Panc1 (cell line): ENCODE measurements at regions not wholly inside any gene's neighbourhood (a gene's known extent, or its start where the extent isn't known, plus 50 kb on each side); places are given as distances from the start of the nearest gene placed in this dataset.

Experiments used
- ATAC-seq: fragments of 200-7000 bp; cut with Tn5 transposase; 2 replicates; pipeline ENCODE4 v1.9.1; 2020; ENCODE audit warnings: mild to moderate bottlenecking, moderate library complexity
- BruUV-seq: library from RNA; stranded (reverse); fragments of 400-500 nt; replicated peaks from 2 replicates; lab custom pipeline; 2021; lab: Mats Ljungman, UMichigan
- CTCF ChIA-PET: fragments of 300-600 bp; sonication (Branson Sonifier 250); formaldehyde crosslinking; loops from one replicate; lab custom pipeline; 2022; ENCODE audit warnings: antibody characterized with exemption; lab: Charles Lee
- POLR2A ChIA-PET: fragments of 300-600 bp; sonication (Branson Sonifier 250); formaldehyde crosslinking; loops from one replicate; lab custom pipeline; 2022; ENCODE audit warnings: antibody characterized with exemption; lab: Charles Lee
- DNase-seq: peaks from one replicate; pipeline ENCODE4 v3.0.0-alpha.2; 2010; ENCODE audit warnings: low read depth, low spot score
- H3K27ac ChIP-seq: 2 replicates; pipeline ENCODE4 v1.5.1; 2011; ENCODE audit warnings: mild to moderate bottlenecking, low read length, inconsistent platforms
- H3K27me3 ChIP-seq: fragments of 200-500 bp; sonication (Bioruptor generic); 2 replicates; pipeline ENCODE4 v1.6.0; 2014; ENCODE audit warnings: low read length, inconsistent platforms; ENCODE audit not compliant: control insufficient read depth, insufficient read depth
- H3K36me3 ChIP-seq: fragments of 200-500 bp; sonication (Bioruptor generic); 2 replicates; pipeline ENCODE4 v1.5.1; 2014; ENCODE audit warnings: inconsistent platforms, mild to moderate bottlenecking, low read length, moderate library complexity; ENCODE audit not compliant: control insufficient read depth, insufficient read depth
- H3K4me1 ChIP-seq: 2 replicates; pipeline ENCODE4 v1.5.1; 2011; ENCODE audit warnings: inconsistent platforms, mild to moderate bottlenecking, low read length, moderate library complexity; ENCODE audit not compliant: control insufficient read depth, insufficient read depth
- H3K4me3 ChIP-seq, 2 experiments: 2 replicates each; pipeline ENCODE4 v1.5.1; 2011 to 2012; ENCODE audit warnings: low read depth in 2 of 2, low read length in 2 of 2, mild to moderate bottlenecking in 2 of 2, inconsistent platforms in 1 of 2, moderate library complexity in 1 of 2
- H3K9me3 ChIP-seq: fragments of 200-500 bp; sonication (Bioruptor generic); 2 replicates; pipeline ENCODE4 v1.5.1; 2014; ENCODE audit warnings: low read depth, mild to moderate bottlenecking, inconsistent platforms, low read length, moderate library complexity; ENCODE audit not compliant: control insufficient read depth, insufficient read depth
- POLR2AphosphoS5 ChIP-seq: IDR thresholded peaks from 2 replicates; pipeline ENCODE4 v1.6.1; 2012; ENCODE audit warnings: mild to moderate bottlenecking, low read depth, low read length, moderate library complexity
- SIN3A ChIP-seq: IDR thresholded peaks from 2 replicates; pipeline ENCODE4 v1.6.1; 2012; ENCODE audit warnings: low read depth, mild to moderate bottlenecking, low read length, moderate library complexity, borderline replicate concordance; ENCODE audit not compliant: insufficient read depth
- TCF7L2 ChIP-seq: IDR thresholded peaks from 2 replicates; pipeline ENCODE4 v1.6.1; 2011; ENCODE audit warnings: mild to moderate bottlenecking, low read depth, low read length, inconsistent platforms
- in situ Hi-C: cut with HindIII; loops from 2 replicates; pipeline ENCODE4 v1.10.0; 2016; ENCODE audit warnings: low sequenced_read_pairs, low pct_unique_long_range_greater_than_20kb
- intact Hi-C: fragments of 100-400 bp; cut with micrococcal nuclease; formaldehyde crosslinking; loops from one replicate; pipeline ENCODE4 v1.10.0; 2022; ENCODE audit not compliant: unreplicated experiment
- TF ChIP-seq, protein P1 (sequence below), 2 experiments: IDR thresholded peaks; 2 replicates each; pipeline ENCODE4 v1.6.1; 2011 to 2012; ENCODE audit warnings: low read depth in 2 of 2, control low read depth in 1 of 2, low read length in 1 of 2, mild to moderate bottlenecking in 1 of 2, moderate library complexity in 1 of 2; ENCODE audit not compliant: insufficient read depth in 1 of 2
- TF ChIP-seq, protein P2 (sequence below): fragments of 450-650 bp; IDR thresholded peaks from 2 replicates; pipeline ENCODE4 v1.5.1; 2017; ENCODE audit warnings: mild to moderate bottlenecking

DNA sequence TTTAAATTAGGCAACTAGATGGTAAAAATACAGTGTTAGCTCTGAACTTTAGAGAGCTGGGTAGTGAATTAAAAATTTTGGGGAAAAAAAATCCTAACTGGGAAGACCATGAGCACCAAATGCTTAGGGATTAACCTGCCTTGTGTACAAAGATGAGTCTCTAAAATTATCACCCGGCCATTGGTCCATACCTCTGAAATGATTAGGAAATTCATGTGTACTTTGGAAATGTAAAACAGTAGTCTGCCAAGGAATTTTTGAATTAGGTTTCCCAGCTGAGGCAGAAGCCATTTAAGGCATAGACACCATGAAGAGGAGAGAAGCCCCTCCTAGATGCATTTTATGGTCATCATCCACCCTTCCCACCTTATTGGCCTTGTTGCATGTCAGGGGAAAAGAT lies 670.5 kb upstream of the SALL1 start:
- H3K9me3 ChIP-seq = no peaks in the 10 kb centered on the region
- no peak overlapping the region for H3K27ac ChIP-seq
- POLR2A ChIA-PET = no interaction called here
- H3K36me3 ChIP-seq = no peaks in the 10 kb centered on the region
- intact Hi-C loops (loop anchor here (5.0 kb wide), 1 partner anchor 161 kb away; no protein-coding TSS in a partner anchor), in situ Hi-C loops (no loop called here)
- no TSS peak for BruUV-seq
- CTCF ChIA-PET = no interaction called here
- no peak for ATAC-seq
- H3K4me3 ChIP-seq = no peak overlapping the region
- no peaks in the 10 kb centered on the region for H3K4me1 ChIP-seq
- no peak for DNase-seq
- TF ChIP-seq POLR2AphosphoS5 = no peak
- TF ChIP-seq, protein P1, sequence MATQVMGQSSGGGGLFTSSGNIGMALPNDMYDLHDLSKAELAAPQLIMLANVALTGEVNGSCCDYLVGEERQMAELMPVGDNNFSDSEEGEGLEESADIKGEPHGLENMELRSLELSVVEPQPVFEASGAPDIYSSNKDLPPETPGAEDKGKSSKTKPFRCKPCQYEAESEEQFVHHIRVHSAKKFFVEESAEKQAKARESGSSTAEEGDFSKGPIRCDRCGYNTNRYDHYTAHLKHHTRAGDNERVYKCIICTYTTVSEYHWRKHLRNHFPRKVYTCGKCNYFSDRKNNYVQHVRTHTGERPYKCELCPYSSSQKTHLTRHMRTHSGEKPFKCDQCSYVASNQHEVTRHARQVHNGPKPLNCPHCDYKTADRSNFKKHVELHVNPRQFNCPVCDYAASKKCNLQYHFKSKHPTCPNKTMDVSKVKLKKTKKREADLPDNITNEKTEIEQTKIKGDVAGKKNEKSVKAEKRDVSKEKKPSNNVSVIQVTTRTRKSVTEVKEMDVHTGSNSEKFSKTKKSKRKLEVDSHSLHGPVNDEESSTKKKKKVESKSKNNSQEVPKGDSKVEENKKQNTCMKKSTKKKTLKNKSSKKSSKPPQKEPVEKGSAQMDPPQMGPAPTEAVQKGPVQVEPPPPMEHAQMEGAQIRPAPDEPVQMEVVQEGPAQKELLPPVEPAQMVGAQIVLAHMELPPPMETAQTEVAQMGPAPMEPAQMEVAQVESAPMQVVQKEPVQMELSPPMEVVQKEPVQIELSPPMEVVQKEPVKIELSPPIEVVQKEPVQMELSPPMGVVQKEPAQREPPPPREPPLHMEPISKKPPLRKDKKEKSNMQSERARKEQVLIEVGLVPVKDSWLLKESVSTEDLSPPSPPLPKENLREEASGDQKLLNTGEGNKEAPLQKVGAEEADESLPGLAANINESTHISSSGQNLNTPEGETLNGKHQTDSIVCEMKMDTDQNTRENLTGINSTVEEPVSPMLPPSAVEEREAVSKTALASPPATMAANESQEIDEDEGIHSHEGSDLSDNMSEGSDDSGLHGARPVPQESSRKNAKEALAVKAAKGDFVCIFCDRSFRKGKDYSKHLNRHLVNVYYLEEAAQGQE (IDR thresholded peaks at IDR 0.05; ENCODE audit: insufficient read depth in 1 of 2, low read depth in 2 of 2, low read length in 1 of 2) = no peak
- TF ChIP-seq SIN3A = no peak
- TF ChIP-seq, protein P2, sequence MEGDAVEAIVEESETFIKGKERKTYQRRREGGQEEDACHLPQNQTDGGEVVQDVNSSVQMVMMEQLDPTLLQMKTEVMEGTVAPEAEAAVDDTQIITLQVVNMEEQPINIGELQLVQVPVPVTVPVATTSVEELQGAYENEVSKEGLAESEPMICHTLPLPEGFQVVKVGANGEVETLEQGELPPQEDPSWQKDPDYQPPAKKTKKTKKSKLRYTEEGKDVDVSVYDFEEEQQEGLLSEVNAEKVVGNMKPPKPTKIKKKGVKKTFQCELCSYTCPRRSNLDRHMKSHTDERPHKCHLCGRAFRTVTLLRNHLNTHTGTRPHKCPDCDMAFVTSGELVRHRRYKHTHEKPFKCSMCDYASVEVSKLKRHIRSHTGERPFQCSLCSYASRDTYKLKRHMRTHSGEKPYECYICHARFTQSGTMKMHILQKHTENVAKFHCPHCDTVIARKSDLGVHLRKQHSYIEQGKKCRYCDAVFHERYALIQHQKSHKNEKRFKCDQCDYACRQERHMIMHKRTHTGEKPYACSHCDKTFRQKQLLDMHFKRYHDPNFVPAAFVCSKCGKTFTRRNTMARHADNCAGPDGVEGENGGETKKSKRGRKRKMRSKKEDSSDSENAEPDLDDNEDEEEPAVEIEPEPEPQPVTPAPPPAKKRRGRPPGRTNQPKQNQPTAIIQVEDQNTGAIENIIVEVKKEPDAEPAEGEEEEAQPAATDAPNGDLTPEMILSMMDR = no peak
- no peak for TF ChIP-seq TCF7L2
- H3K27me3 ChIP-seq = no peaks in the 10 kb centered on the region

DNA sequence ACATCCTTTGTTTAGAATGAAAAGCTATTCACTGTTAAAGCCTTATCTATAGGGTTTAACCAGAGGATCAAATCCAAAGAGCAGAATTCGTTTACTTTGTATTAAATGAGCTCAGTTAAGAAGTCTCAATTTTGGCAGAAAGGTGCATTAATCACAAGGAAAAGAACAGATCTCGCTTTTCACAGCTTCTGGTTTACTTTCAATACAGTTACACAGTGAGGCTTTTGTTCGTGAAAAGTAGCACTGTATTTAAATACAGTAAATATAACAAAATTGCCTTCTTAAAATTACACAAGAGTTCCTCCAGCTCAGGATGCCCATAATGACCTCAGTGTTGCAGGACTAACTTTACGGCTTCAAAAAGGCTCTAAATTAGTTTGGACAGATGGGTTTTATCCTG lies 669.1 kb upstream of the SALL1 start:
- Histone ChIP-seq H3K4me3 (no peak overlapping the region), H3K27ac (no peak overlapping the region), H3K27me3 (no peaks in the 10 kb centered on the region), H3K4me1 (no peaks in the 10 kb centered on the region), H3K36me3 (no peaks in the 10 kb centered on the region), H3K9me3 (no peaks in the 10 kb centered on the region)
- TF ChIP-seq, protein P1 (IDR thresholded peaks at IDR 0.05; ENCODE audit: insufficient read depth in 1 of 2, low read depth in 2 of 2, low read length in 1 of 2) = no peak
- no TSS peak for BruUV-seq
- CTCF ChIA-PET = no interaction called here
- intact Hi-C loops = loop anchor here (5.0 kb wide), 1 partner anchor 162 kb away; no protein-coding TSS in a partner anchor
- ATAC-seq (no peak), DNase-seq (no peak)
- POLR2A ChIA-PET = no interaction called here
- in situ Hi-C loops = no loop called here
